Natural killer cell (primary cell): ENCODE measurements at regions not wholly inside any gene's neighbourhood (a gene's known extent, or its start where the extent isn't known, plus 50 kb on each side); places are given as distances from the start of the nearest gene placed in this dataset.

Experiments used
- ATAC-seq, 3 donors: fragments of 150-1000 bp in 2 of 3; fragments of 200-7000 bp in 1 of 3; cut with Tn5 transposase; 1 replicate in 1 of 3; 2 replicates in 2 of 3; pipeline ENCODE4 v1.10.0; 2021; ENCODE audit warnings: mild to moderate bottlenecking in 2 of 3, moderate library complexity in 2 of 3
- DNase-seq, 2 donors: peaks; one replicate each; pipeline versions ENCODE4 v3.0.0 to v3.0.0-alpha.2; 2013 to 2021; ENCODE audit warnings: mixed read lengths in 1 of 2
- H3K27ac ChIP-seq: one replicate; pipeline ENCODE4 v1.5.1; 2013; ENCODE audit warnings: mild to moderate bottlenecking, low read length
- H3K27me3 ChIP-seq: one replicate; pipeline ENCODE4 v1.6.1; 2013; ENCODE audit warnings: low read length; ENCODE audit not compliant: control insufficient read depth, insufficient read depth
- H3K36me3 ChIP-seq: one replicate; pipeline ENCODE4 v1.6.1; 2013; ENCODE audit warnings: low read length; ENCODE audit not compliant: control insufficient read depth, insufficient read depth
- H3K4me1 ChIP-seq: one replicate; pipeline ENCODE4 v1.6.1; 2013; ENCODE audit warnings: low read length; ENCODE audit not compliant: control insufficient read depth, insufficient read depth
- H3K4me3 ChIP-seq: one replicate; pipeline ENCODE4 v1.5.1; 2013; ENCODE audit warnings: low read length
- H3K9me3 ChIP-seq: one replicate; pipeline ENCODE4 v1.6.1; 2013; ENCODE audit warnings: low read length; ENCODE audit not compliant: control insufficient read depth, insufficient read depth
- H3K27ac Mint-ChIP-seq, 2 donors: one replicate each; pipeline ENCODE4 v1.8.0; 2022; ENCODE audit warnings: mild to moderate bottlenecking in 2 of 2, mixed read lengths in 2 of 2, moderate library complexity in 1 of 2
- H3K27me3 Mint-ChIP-seq, 2 donors: one replicate each; pipeline ENCODE4 v1.8.0; 2022; ENCODE audit warnings: low read depth in 2 of 2, mixed read lengths in 2 of 2
- H3K36me3 Mint-ChIP-seq: one replicate; pipeline ENCODE4 v1.8.0; 2022; ENCODE audit warnings: mixed read lengths
- H3K4me1 Mint-ChIP-seq, 2 donors: one replicate each; pipeline ENCODE4 v1.8.0; 2022; ENCODE audit warnings: mixed read lengths in 2 of 2
- H3K4me3 Mint-ChIP-seq: one replicate; pipeline ENCODE4 v1.8.0; 2022; ENCODE audit warnings: mild to moderate bottlenecking, moderate library complexity, mixed read lengths
- H3K9me3 Mint-ChIP-seq, 2 donors: one replicate each; pipeline ENCODE4 v1.8.0; 2022; ENCODE audit warnings: mixed read lengths in 2 of 2
- WGBS: methylation state at CpG from one replicate; pipeline ENCODE4 v1.1.7; 2013; ENCODE audit warnings: missing lambda C conversion rate; ENCODE audit not compliant: insufficient coverage; 5-methylcytosine and 5-hydroxymethylcytosine counted together
- intact Hi-C: fragments of 100-400 bp; cut with micrococcal nuclease; formaldehyde crosslinking; loops from one replicate; pipeline ENCODE4 v1.14.2; 2022
- TF ChIP-seq, protein P1 (sequence below): fragments of 200-600 bp; IDR thresholded peaks from one replicate; pipeline ENCODE4 v1.8.0; 2022; ENCODE audit warnings: antibody characterized with exemption

DNA sequence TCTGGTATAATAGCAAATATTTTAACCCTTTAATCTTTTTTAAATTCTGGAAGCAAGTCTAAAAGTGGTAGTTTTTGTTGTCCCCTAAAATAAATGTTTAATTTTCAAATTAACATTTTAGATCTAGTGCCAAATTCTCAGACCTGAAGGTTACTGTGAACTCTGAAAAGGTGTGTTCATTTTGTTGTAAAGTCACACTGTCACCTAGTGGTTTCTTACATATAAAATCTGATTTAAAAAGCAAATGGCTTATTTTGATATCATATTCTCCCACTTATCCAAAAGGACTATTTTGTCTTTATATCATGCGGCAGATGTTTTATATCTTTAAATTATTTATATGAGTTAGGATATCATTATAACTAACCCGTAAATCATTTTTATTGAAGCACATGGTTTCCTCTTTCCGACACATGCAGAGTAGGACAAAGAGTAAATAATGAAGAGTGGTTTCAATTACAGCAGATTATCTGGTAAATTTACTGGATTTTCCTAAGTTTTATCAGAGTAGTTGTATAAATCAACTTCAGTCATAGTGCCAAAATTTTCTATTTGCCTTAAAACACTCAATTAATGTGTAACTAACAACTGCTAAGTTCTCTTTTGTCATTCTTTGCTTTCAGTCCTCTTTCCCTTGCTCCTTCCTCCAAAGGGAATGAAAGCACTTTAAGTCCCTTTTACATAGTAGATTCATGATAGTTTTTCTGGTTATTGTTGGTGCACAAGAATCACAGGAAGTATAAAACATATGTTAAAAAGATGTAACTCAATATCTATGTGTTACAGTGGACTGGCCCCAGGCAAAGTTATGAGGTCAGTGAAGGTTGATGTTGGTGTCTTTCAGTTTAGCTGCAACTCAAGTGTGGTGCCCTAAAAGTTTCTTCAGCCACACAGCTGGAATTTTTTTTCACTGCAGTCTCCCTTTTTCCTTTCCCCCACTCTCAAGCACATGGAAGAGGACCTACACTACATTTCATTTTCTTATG lies 189.6 kb downstream of the COX7C start:
- no peaks in the 10 kb centered on the region for H3K36me3 Mint-ChIP-seq
- no peak overlapping the region for H3K4me3 ChIP-seq
- H3K9me3 ChIP-seq, result no peaks in the 10 kb centered on the region
- no peak for ATAC-seq
- H3K27me3 Mint-ChIP-seq, result no peaks in the 10 kb centered on the region
- H3K36me3 ChIP-seq, result no peaks in the 10 kb centered on the region
- no peaks in the 10 kb centered on the region for H3K4me1 ChIP-seq
- intact Hi-C loops, result no loop called here
- no peak for DNase-seq
- H3K9me3 Mint-ChIP-seq, result peaks cover 0 to 4% of the 10 kb centered on the region in 2 donors
- H3K27me3 ChIP-seq, result no peaks in the 10 kb centered on the region
- H3K4me1 Mint-ChIP-seq, result no peaks in the 10 kb centered on the region
- no peak overlapping the region for H3K27ac ChIP-seq
- no peak overlapping the region for H3K27ac Mint-ChIP-seq
- H3K4me3 Mint-ChIP-seq, result no peak overlapping the region
- TF ChIP-seq, protein P1, sequence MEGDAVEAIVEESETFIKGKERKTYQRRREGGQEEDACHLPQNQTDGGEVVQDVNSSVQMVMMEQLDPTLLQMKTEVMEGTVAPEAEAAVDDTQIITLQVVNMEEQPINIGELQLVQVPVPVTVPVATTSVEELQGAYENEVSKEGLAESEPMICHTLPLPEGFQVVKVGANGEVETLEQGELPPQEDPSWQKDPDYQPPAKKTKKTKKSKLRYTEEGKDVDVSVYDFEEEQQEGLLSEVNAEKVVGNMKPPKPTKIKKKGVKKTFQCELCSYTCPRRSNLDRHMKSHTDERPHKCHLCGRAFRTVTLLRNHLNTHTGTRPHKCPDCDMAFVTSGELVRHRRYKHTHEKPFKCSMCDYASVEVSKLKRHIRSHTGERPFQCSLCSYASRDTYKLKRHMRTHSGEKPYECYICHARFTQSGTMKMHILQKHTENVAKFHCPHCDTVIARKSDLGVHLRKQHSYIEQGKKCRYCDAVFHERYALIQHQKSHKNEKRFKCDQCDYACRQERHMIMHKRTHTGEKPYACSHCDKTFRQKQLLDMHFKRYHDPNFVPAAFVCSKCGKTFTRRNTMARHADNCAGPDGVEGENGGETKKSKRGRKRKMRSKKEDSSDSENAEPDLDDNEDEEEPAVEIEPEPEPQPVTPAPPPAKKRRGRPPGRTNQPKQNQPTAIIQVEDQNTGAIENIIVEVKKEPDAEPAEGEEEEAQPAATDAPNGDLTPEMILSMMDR, result no peak
- 100% methylated on average over 1 of the region's 3 CpGs for WGBS

DNA sequence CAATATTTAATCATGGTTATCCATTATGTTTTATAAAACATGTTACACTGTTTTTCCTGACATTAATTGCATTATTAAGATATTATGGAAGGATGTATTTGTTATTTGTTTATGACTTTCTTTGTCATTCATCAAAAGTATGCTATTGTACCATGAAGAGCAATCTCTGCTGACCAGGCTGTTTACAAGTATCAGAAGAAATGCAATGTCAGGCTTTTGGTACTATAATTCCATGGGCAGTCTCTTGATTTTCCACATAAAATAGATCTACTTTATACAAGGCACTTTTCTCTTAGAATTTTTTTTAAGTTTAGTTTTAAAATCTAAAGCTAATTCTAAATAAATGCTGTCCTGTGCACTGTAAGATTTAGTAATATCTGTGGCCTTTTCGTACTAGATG lies 196.6 kb downstream of the COX7C start:
- Histone ChIP-seq H3K4me3 (no peak overlapping the region), H3K27me3 (no peaks in the 10 kb centered on the region), H3K36me3 (no peaks in the 10 kb centered on the region), H3K9me3 (no peaks in the 10 kb centered on the region), H3K27ac (no peak overlapping the region), H3K4me1 (no peaks in the 10 kb centered on the region)
- ATAC-seq (no peak), DNase-seq (no peak)
- 83% methylated on average over 1 of the region's 1 CpG for WGBS
- no peaks in the 10 kb centered on the region for H3K4me1 Mint-ChIP-seq
- H3K27me3 Mint-ChIP-seq, result no peaks in the 10 kb centered on the region
- H3K27ac Mint-ChIP-seq, result no peak overlapping the region
- peaks cover 0 to 2% of the 10 kb centered on the region in 2 donors for H3K9me3 Mint-ChIP-seq
- H3K36me3 Mint-ChIP-seq, result no peaks in the 10 kb centered on the region
- intact Hi-C loops, result no loop called here
- H3K4me3 Mint-ChIP-seq, result no peak overlapping the region
- TF ChIP-seq, protein P1, result no peak

DNA sequence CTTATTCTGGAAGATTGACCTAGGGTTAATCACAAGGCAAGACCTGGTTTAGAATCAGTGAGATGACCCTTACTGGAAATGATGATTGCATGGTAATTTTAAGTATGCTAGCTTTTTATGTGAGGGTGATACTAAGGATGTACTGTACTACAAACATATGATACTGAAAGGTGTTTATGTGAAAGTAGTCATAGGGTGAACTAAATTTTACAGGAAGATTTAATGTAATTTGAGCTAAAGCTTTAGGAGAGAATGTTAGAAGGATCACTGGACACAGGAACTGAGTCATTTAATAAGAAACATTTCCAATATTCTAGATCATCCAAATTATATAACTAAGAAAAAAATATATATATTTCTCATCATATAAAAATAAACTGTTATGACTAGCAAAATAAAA lies 197.2 kb downstream of the COX7C start:
- Mint-ChIP-seq H3K27ac (no peak overlapping the region), H3K4me3 (no peak overlapping the region), H3K27me3 (no peaks in the 10 kb centered on the region), H3K36me3 (no peaks in the 10 kb centered on the region), H3K9me3 (peaks cover 0 to 2% of the 10 kb centered on the region in 2 donors), H3K4me1 (no peaks in the 10 kb centered on the region)
- TF ChIP-seq, protein P1, result no peak
- no peak overlapping the region for H3K4me3 ChIP-seq
- no peaks in the 10 kb centered on the region for H3K27me3 ChIP-seq
- no peaks in the 10 kb centered on the region for H3K9me3 ChIP-seq
- no peak for DNase-seq
- intact Hi-C loops, result no loop called here
- ATAC-seq, result no peak
- no peak overlapping the region for H3K27ac ChIP-seq
- no peaks in the 10 kb centered on the region for H3K4me1 ChIP-seq
- H3K36me3 ChIP-seq, result no peaks in the 10 kb centered on the region
